HL-60 (cell line): ENCODE measurements at regions not wholly inside any gene's neighbourhood (a gene's known extent, or its start where the extent isn't known, plus 50 kb on each side); places are given as distances from the start of the nearest gene placed in this dataset.

Source experiments
- DNase-seq, 2 experiments: peaks; one replicate each; pipeline ENCODE4 v3.0.0-alpha.2; 2010 to 2020; ENCODE audit warnings: low read depth in 1 of 2, low spot score in 1 of 2
- H3K27ac ChIP-seq: fragments of 250-450 bp; sonication (Bioruptor Pico); replicated peaks from 2 replicates; pipeline ENCODE4 v1.5.1; 2020; ENCODE audit warnings: mild to moderate bottlenecking, moderate library complexity
- H3K27me3 ChIP-seq: fragments of 250-450 bp; sonication (Bioruptor Pico); 2 replicates; pipeline ENCODE4 v1.5.1; 2021; ENCODE audit warnings: mild to moderate bottlenecking, moderate library complexity; ENCODE audit not compliant: insufficient read depth, poor library complexity, severe bottlenecking
- H3K4me3 ChIP-seq: replicated peaks from 2 replicates; pipeline ENCODE4 v1.5.1; 2011; ENCODE audit warnings: mild to moderate bottlenecking, control low read depth, low read length; ENCODE audit not compliant: insufficient read depth
- CTCF ChIP-seq: IDR thresholded peaks from one replicate; pipeline ENCODE4 v1.5.1; 2011; ENCODE audit warnings: low read length, control low read depth, inconsistent platforms; ENCODE audit not compliant: insufficient read depth
- GABPA ChIP-seq: IDR thresholded peaks from 2 replicates; pipeline ENCODE4 v1.6.1; 2012; ENCODE audit warnings: low read depth
- POLR2AphosphoS5 ChIP-seq: IDR thresholded peaks from 2 replicates; pipeline ENCODE4 v1.6.1; 2012; ENCODE audit warnings: low read depth
- REST ChIP-seq: IDR thresholded peaks from 2 replicates; pipeline ENCODE4 v1.6.1; 2012; ENCODE audit warnings: low read depth; ENCODE audit not compliant: insufficient replicate concordance
- SPI1 ChIP-seq: IDR thresholded peaks from 2 replicates; pipeline ENCODE4 v1.6.1; 2012; ENCODE audit warnings: low read depth, mild to moderate bottlenecking, borderline replicate concordance

- Histone ChIP-seq H3K4me3 (no peak overlapping the region), H3K27me3 (no peaks in the 10 kb centered on the region), H3K27ac (no peak overlapping the region)
- DNase-seq, result no peak
- TF ChIP-seq POLR2AphosphoS5 (no peak), SPI1 (no peak), REST (no peak), CTCF (no peak)
These were observed 351.3 kb downstream of the GPD2 start for GRCh38 chr2:156787517-156787916.

GRCh38 chr2:156790343-156791037 lies 354.3 kb downstream of the GPD2 start:
- H3K27ac ChIP-seq, result no peak overlapping the region
- DNase-seq, result no peak
- no peak overlapping the region for H3K4me3 ChIP-seq
- no peaks in the 10 kb centered on the region for H3K27me3 ChIP-seq
- no peak for TF ChIP-seq CTCF
- no peak for TF ChIP-seq SPI1
- TF ChIP-seq GABPA, result no peak
- no peak for TF ChIP-seq POLR2AphosphoS5
- TF ChIP-seq REST, result no peak

GRCh38 chr2:156792242-156792840 lies 356.2 kb downstream of the GPD2 start:
- H3K27me3 ChIP-seq, result no peaks in the 10 kb centered on the region

More at GRCh38 chr2:156792242-156792840, 356.2 kb downstream of the GPD2 start:
- no peak overlapping the region for H3K4me3 ChIP-seq
- no peak overlapping the region for H3K27ac ChIP-seq
- no peak for TF ChIP-seq REST
- TF ChIP-seq SPI1, result no peak
- no peak for TF ChIP-seq CTCF
- no peak for TF ChIP-seq POLR2AphosphoS5
- TF ChIP-seq GABPA, result no peak
- DNase-seq, result no peak
